GM19397 (cell line): ENCODE measurements at regions not wholly inside any gene's neighbourhood (a gene's known extent, or its start where the extent isn't known, plus 50 kb on each side); places are given as distances from the start of the nearest gene placed in this dataset.
"Not testable (repeated sequence)": the region's sequence is repeated elsewhere in the genome, so short reads cannot be mapped to it uniquely, and the experiment has no call there.

ENCODE experiments used
- ATAC-seq: cut with Tn5 transposase; IDR thresholded peaks from one replicate; pipeline ENCODE4 v1.9.1; 2021; ENCODE audit warnings: mild to moderate bottlenecking, moderate library complexity; ENCODE audit not compliant: unreplicated experiment

GRCh38 chr14:85042301-85042700 lies 487.6 kb upstream of the FLRT2 start:
- ATAC-seq, result no peak

- no peak for ATAC-seq
Measured at GRCh38 chr14:85050180-85050579, 479.8 kb upstream of the FLRT2 start.

GRCh38 chr14:85052646-85053045 lies 477.3 kb upstream of the FLRT2 start:
- no peak for ATAC-seq

GRCh38 chr14:85054178-85054577 lies 475.8 kb upstream of the FLRT2 start:
- no peak for ATAC-seq

GRCh38 chr14:85056267-85056666 lies 473.7 kb upstream of the FLRT2 start:
- ATAC-seq, result no peak

GRCh38 chr14:85057221-85057620 lies 472.7 kb upstream of the FLRT2 start:
- ATAC-seq, result no peak

- no peak for ATAC-seq
Measured at GRCh38 chr14:85058150-85058549, 471.8 kb upstream of the FLRT2 start.

- no peak for ATAC-seq
Measured at GRCh38 chr14:85060121-85060520, 469.8 kb upstream of the FLRT2 start.

- no peak for ATAC-seq
Measured at GRCh38 chr14:85061256-85061655, 468.7 kb upstream of the FLRT2 start.

- ATAC-seq, result no peak
Measured at GRCh38 chr14:85063747-85064146, 466.2 kb upstream of the FLRT2 start.

- no peak for ATAC-seq
Measured at GRCh38 chr14:85071447-85071846, 458.5 kb upstream of the FLRT2 start.

- ATAC-seq, result no peak
Measured at GRCh38 chr14:85074955-85075354, 455.0 kb upstream of the FLRT2 start.

- ATAC-seq, result no peak
Measured at GRCh38 chr14:85075694-85076476, 454.1 kb upstream of the FLRT2 start.

- not testable (repeated sequence) for ATAC-seq
Measured at GRCh38 chr14:85077716-85078115, 452.2 kb upstream of the FLRT2 start.

GRCh38 chr14:85079842-85080730 lies 449.9 kb upstream of the FLRT2 start:
- ATAC-seq, result no peak

- ATAC-seq, result no peak
Measured at GRCh38 chr14:85084344-85084743, 445.6 kb upstream of the FLRT2 start.

GRCh38 chr14:85085981-85086380 lies 444.0 kb upstream of the FLRT2 start:
- no peak for ATAC-seq

- ATAC-seq, result no peak
Measured at GRCh38 chr14:85087201-85087600, 442.7 kb upstream of the FLRT2 start.

GRCh38 chr14:85088192-85088591 lies 441.8 kb upstream of the FLRT2 start:
- ATAC-seq, result no peak

- ATAC-seq, result no peak
Measured at GRCh38 chr14:85090681-85091080, 439.3 kb upstream of the FLRT2 start.

- ATAC-seq, result no peak
Measured at GRCh38 chr14:85093631-85094330, 436.2 kb upstream of the FLRT2 start.
